ENCODE measurements at regions not wholly inside any gene's neighbourhood (a gene's known extent, or its start where the extent isn't known, plus 50 kb on each side); places are given as distances from the start of the nearest gene placed in this dataset.

GRCh38 chr1:29384496-29385015 is 148.2 kb downstream of the PTPRU start:
- no peak for DNase-seq (ENCODE audit: low spot score)

GRCh38 chr1:29383746-29384371 is 147.5 kb downstream of the PTPRU start:
- DNase-seq (ENCODE audit: low spot score): peak; percentile 74

GRCh38 chr1:29382851-29383745 is 146.8 kb downstream of the PTPRU start:
- no peak for DNase-seq (ENCODE audit: low spot score)

- no peak for DNase-seq (ENCODE audit: low spot score)
Measured at GRCh38 chr1:29381426-29381825, 145.1 kb downstream of the PTPRU start.

GRCh38 chr1:29380532-29380931 is 144.2 kb downstream of the PTPRU start:
- peak; percentile 34 for DNase-seq (ENCODE audit: low spot score)

- DNase-seq (ENCODE audit: low spot score): no peak
Measured at GRCh38 chr1:29379443-29380073, 143.2 kb downstream of the PTPRU start.

All from AG08395 (cell line).